ENCODE measurements at regions not wholly inside any gene's neighbourhood (a gene's known extent, or its start where the extent isn't known, plus 50 kb on each side); places are given as distances from the start of the nearest gene placed in this dataset.

DNA sequence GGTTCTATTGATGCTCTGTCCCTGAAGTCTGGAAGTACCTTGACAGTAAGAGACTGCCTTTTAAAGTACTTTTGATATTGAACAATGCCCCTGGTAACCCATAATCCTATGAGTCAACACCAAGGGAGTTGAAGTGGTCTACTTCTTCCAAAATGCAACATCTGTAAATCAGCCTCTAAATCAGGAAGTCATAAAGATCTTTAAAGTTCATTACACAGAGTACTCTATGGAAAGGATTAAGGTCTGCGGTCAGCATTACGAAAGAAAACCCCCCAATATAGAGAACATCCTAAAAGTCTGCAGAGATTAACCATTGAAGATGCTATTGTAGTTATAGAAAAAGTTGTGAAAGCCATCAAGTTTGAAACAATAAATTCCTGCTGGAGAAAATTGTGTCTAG, 52.7 kb upstream of the CMC1 start:
- TF ChIP-seq CTCF (conservative IDR thresholded peaks at IDR 0.05), result no peak
- TF ChIP-seq ZFX (IDR thresholded peaks at IDR 0.05), result no peak

All from C4-2B (cell line).